RKO (cell line): ENCODE measurements at regions not wholly inside any gene's neighbourhood (a gene's known extent, or its start where the extent isn't known, plus 50 kb on each side); places are given as distances from the start of the nearest gene placed in this dataset.

ENCODE experiments used
- DNase-seq: peaks from one replicate; pipeline ENCODE4 v3.0.0-alpha.2; 2016; ENCODE audit warnings: low spot score

- DNase-seq = no peak
Measured at GRCh38 chr11:80420374-80420773, 979.5 kb upstream of the TENM4 start.

GRCh38 chr11:80417681-80418080 lies 976.9 kb upstream of the TENM4 start:
- DNase-seq = peak; percentile 32

- no peak for DNase-seq
Measured at GRCh38 chr11:80415580-80415979, 974.8 kb upstream of the TENM4 start.

- DNase-seq = peak; percentile 2
Measured at GRCh38 chr11:80414181-80415165, 973.6 kb upstream of the TENM4 start.

- DNase-seq = no peak
Measured at GRCh38 chr11:80412604-80413003, 971.8 kb upstream of the TENM4 start.

- no peak for DNase-seq
Measured at GRCh38 chr11:80393210-80393609, 952.4 kb upstream of the TENM4 start.

GRCh38 chr11:80390505-80390904 lies 949.7 kb upstream of the TENM4 start:
- DNase-seq = no peak

GRCh38 chr11:80388536-80388935 lies 947.7 kb upstream of the TENM4 start:
- no peak for DNase-seq

- DNase-seq = no peak
Measured at GRCh38 chr11:80388130-80388529, 947.3 kb upstream of the TENM4 start.

GRCh38 chr11:80383655-80384054 lies 942.8 kb upstream of the TENM4 start:
- no peak for DNase-seq

GRCh38 chr11:80379620-80380278 lies 938.9 kb upstream of the TENM4 start:
- no peak for DNase-seq

- DNase-seq = no peak
Measured at GRCh38 chr11:80371931-80372330, 931.1 kb upstream of the TENM4 start.

- no peak for DNase-seq
Measured at GRCh38 chr11:80365980-80366379, 925.1 kb upstream of the TENM4 start.

GRCh38 chr11:80365076-80365725 lies 924.4 kb upstream of the TENM4 start:
- DNase-seq = no peak

- no peak for DNase-seq
Measured at GRCh38 chr11:80362563-80363340, 921.9 kb upstream of the TENM4 start.

- no peak for DNase-seq
Measured at GRCh38 chr11:80355251-80355650, 914.4 kb upstream of the TENM4 start.

- DNase-seq = no peak
Measured at GRCh38 chr11:80350541-80350940, 909.7 kb upstream of the TENM4 start.

- no peak for DNase-seq
Measured at GRCh38 chr11:80349997-80350396, 909.2 kb upstream of the TENM4 start.

- no peak for DNase-seq
Measured at GRCh38 chr11:80346353-80347059, 905.7 kb upstream of the TENM4 start.

GRCh38 chr11:80343436-80343835 lies 902.6 kb upstream of the TENM4 start:
- DNase-seq = no peak

GRCh38 chr11:80338231-80338630 lies 897.4 kb upstream of the TENM4 start:
- DNase-seq = no peak
